A549 (cell line): ENCODE measurements at regions not wholly inside any gene's neighbourhood (a gene's known extent, or its start where the extent isn't known, plus 50 kb on each side); places are given as distances from the start of the nearest gene placed in this dataset.

Source experiments
- ATAC-seq, 2 experiments: fragments of 200-7000 bp in 1 of 2; fragments of >200 bp in 1 of 2; cut with Nextera tagmentation in 1 of 2; cut with Tn5 transposase in 1 of 2; 3 replicates each; pipeline versions ENCODE4 v1.8.0 to v1.9.1; 2018 to 2020; ENCODE audit warnings: mild to moderate bottlenecking in 1 of 2, moderate library complexity in 1 of 2
- CTCF ChIA-PET: fragments of 300-600 bp; sonication (Branson Sonifier 250); formaldehyde crosslinking; extraction: SDS; loops from one replicate; lab custom pipeline; 2021; ENCODE audit warnings: antibody characterized with exemption, inconsistent platforms; lab: Yijun Ruan, JAX
- POLR2A ChIA-PET: fragments of 350-600 bp; formaldehyde crosslinking; extraction: SDS; loops from one replicate; lab custom pipeline; 2021; ENCODE audit warnings: antibody characterized with exemption, inconsistent platforms; lab: Yijun Ruan, JAX
- DNase-seq, 2 experiments: peaks; one replicate each; pipeline versions ENCODE4 v3.0.0 to v3.0.0-alpha.2; 2011 to 2016; ENCODE audit warnings: low read depth in 1 of 2, low spot score in 1 of 2
- FAIRE-seq: peaks from 2 replicates; lab custom pipeline; 2011; peaks lifted over from hg19 to GRCh38; lab: Jason Lieb, UNC
- H3K27ac ChIP-seq, 2 experiments: fragments of >200 bp; sonication (Bioruptor Twin); formaldehyde crosslinking; 3 replicates each; pipeline ENCODE4 v1.5.1; 2016 to 2017
- H3K4me1 ChIP-seq: fragments of >200 bp; sonication (Bioruptor Twin); formaldehyde crosslinking; 3 replicates; pipeline ENCODE4 v1.6.1; 2016
- H3K4me2 ChIP-seq: fragments of >200 bp; sonication (Bioruptor Twin); formaldehyde crosslinking; 3 replicates; pipeline ENCODE4 v1.6.1; 2016
- H3K4me3 ChIP-seq: fragments of >200 bp; sonication (Bioruptor Twin); formaldehyde crosslinking; 3 replicates; pipeline ENCODE4 v1.5.1; 2016
- H3K9me3 ChIP-seq: fragments of >200 bp; sonication (Bioruptor Twin); formaldehyde crosslinking; 3 replicates; pipeline ENCODE4 v1.6.1; 2016
- BHLHE40 ChIP-seq: IDR thresholded peaks from 2 replicates; pipeline ENCODE4 v1.6.1; 2012; ENCODE audit warnings: low read depth, low read length, inconsistent platforms
- CHD4 ChIP-seq: fragments of 200-600 bp; sonication (generic); IDR thresholded peaks from 2 replicates; pipeline ENCODE4 v1.6.1; 2016; ENCODE audit warnings: antibody characterized with exemption, mild to moderate bottlenecking, borderline replicate concordance
- EHMT2 ChIP-seq: fragments of 200-600 bp; sonication (generic); IDR thresholded peaks from 2 replicates; pipeline ENCODE4 v1.6.1; 2016; ENCODE audit warnings: antibody characterized with exemption, low read depth, mild to moderate bottlenecking, moderate library complexity
- EP300 ChIP-seq, 2 experiments: fragments of >200 bp; sonication (Bioruptor Twin); formaldehyde crosslinking; IDR thresholded peaks; 2 replicates in 1 of 2; 3 replicates in 1 of 2; pipeline ENCODE4 v1.6.1; 2016 to 2017
- FOSB ChIP-seq: fragments of 250-450 bp; sonication (Bioruptor Pico); IDR thresholded peaks from 2 replicates; pipeline ENCODE4 v1.5.0; 2020; ENCODE audit warnings: mild to moderate bottlenecking, moderate library complexity
- GATA3 ChIP-seq: IDR thresholded peaks from 2 replicates; pipeline ENCODE4 v1.6.1; 2012; ENCODE audit warnings: borderline replicate concordance
- HDAC2 ChIP-seq: fragments of 200-600 bp; sonication (generic); IDR thresholded peaks from 2 replicates; pipeline ENCODE4 v1.6.1; 2016
- HEYL ChIP-seq: fragments of 250-450 bp; sonication (Bioruptor Pico); IDR thresholded peaks from 2 replicates; pipeline ENCODE4 v1.8.0; 2021; ENCODE audit warnings: mild to moderate bottlenecking, moderate library complexity
- HOXA7 ChIP-seq: fragments of 250-450 bp; sonication (Bioruptor Pico); IDR thresholded peaks from 2 replicates; pipeline ENCODE4 v1.5.0; 2020; ENCODE audit warnings: mild to moderate bottlenecking, moderate library complexity
- JUNB ChIP-seq: fragments of >200 bp; sonication (Bioruptor Twin); formaldehyde crosslinking; IDR thresholded peaks from 2 replicates; pipeline ENCODE4 v1.6.1; 2016
- MAFK ChIP-seq: fragments of 450-650 bp; IDR thresholded peaks from 2 replicates; pipeline ENCODE4 v1.6.1; 2014; ENCODE audit not compliant: partially characterized antibody
- MAZ ChIP-seq: fragments of 150-350 bp; IDR thresholded peaks from 2 replicates; pipeline ENCODE4 v1.6.1; 2014; ENCODE audit warnings: antibody characterized with exemption, low read depth, low read length, borderline replicate concordance
- MYC ChIP-seq: IDR thresholded peaks from 2 replicates; pipeline ENCODE4 v1.6.1; 2012; ENCODE audit warnings: mild to moderate bottlenecking, inconsistent platforms, low read length, improper control_type of control experiment, borderline replicate concordance
- NPAS2 ChIP-seq: fragments of 250-450 bp; sonication (Bioruptor Pico); IDR thresholded peaks from 2 replicates; pipeline ENCODE4 v1.8.0; 2022; ENCODE audit warnings: mild to moderate bottlenecking, moderate library complexity, borderline replicate concordance
- PHF8 ChIP-seq: fragments of 200-600 bp; sonication (generic); IDR thresholded peaks from 2 replicates; pipeline ENCODE4 v1.6.1; 2016; ENCODE audit warnings: low read depth, mild to moderate bottlenecking, antibody characterized with exemption, moderate library complexity, borderline replicate concordance
- POLR2A ChIP-seq: IDR thresholded peaks from 2 replicates; pipeline ENCODE4 v1.6.1; 2012; ENCODE audit warnings: mild to moderate bottlenecking, low read length
- RCOR1 ChIP-seq: fragments of 150-350 bp; IDR thresholded peaks from 2 replicates; pipeline ENCODE4 v1.6.1; 2014; ENCODE audit warnings: antibody characterized with exemption, low read length, low read depth
- TFCP2L1 ChIP-seq: fragments of 250-450 bp; sonication (Bioruptor Pico); IDR thresholded peaks from 2 replicates; pipeline ENCODE4 v1.5.0; 2021; ENCODE audit warnings: mild to moderate bottlenecking
- TP53 ChIP-seq: fragments of 250-450 bp; sonication (Bioruptor Pico); IDR thresholded peaks from 2 replicates; pipeline ENCODE4 v1.5.0; 2021; ENCODE audit warnings: mild to moderate bottlenecking, moderate library complexity
- ZC3H11A ChIP-seq: fragments of 450-650 bp; IDR thresholded peaks from 2 replicates; pipeline ENCODE4 v1.6.1; 2014; ENCODE audit warnings: antibody characterized with exemption, mild to moderate bottlenecking
- ZFP36 ChIP-seq: fragments of 450-650 bp; IDR thresholded peaks from 2 replicates; pipeline ENCODE4 v1.6.1; 2014; ENCODE audit warnings: borderline replicate concordance; ENCODE audit not compliant: partially characterized antibody
- ZNF302 ChIP-seq: fragments of 250-450 bp; sonication (Bioruptor Pico); IDR thresholded peaks from 2 replicates; pipeline ENCODE4 v1.9.0; 2021; ENCODE audit warnings: inconsistent platforms, mild to moderate bottlenecking, moderate library complexity
- whole genome bisulfite sequencing: methylation state at CpG from one replicate; pipeline ENCODE4 v1.1.6; 2017; ENCODE audit errors: missing lambda C conversion rate; 5-methylcytosine and 5-hydroxymethylcytosine counted together
- TF ChIP-seq, protein P1 (sequence below): fragments of 200-600 bp; sonication (generic); IDR thresholded peaks from 2 replicates; pipeline ENCODE4 v1.6.1; 2016; ENCODE audit warnings: antibody characterized with exemption, mild to moderate bottlenecking, moderate library complexity
- TF ChIP-seq, protein P2 (sequence below): fragments of 250-450 bp; sonication (Bioruptor Pico); IDR thresholded peaks from 2 replicates; pipeline ENCODE4 v1.5.0; 2020; ENCODE audit warnings: low read depth, mild to moderate bottlenecking, moderate library complexity
- TF ChIP-seq, protein P3 (sequence below): fragments of >200 bp; sonication (Bioruptor Twin); formaldehyde crosslinking; IDR thresholded peaks from 3 replicates; pipeline ENCODE4 v1.6.1; 2016
- TF ChIP-seq, protein P4 (sequence below): fragments of >200 bp; sonication (Bioruptor Twin); formaldehyde crosslinking; IDR thresholded peaks from 2 replicates; pipeline ENCODE4 v1.6.1; 2016

DNA sequence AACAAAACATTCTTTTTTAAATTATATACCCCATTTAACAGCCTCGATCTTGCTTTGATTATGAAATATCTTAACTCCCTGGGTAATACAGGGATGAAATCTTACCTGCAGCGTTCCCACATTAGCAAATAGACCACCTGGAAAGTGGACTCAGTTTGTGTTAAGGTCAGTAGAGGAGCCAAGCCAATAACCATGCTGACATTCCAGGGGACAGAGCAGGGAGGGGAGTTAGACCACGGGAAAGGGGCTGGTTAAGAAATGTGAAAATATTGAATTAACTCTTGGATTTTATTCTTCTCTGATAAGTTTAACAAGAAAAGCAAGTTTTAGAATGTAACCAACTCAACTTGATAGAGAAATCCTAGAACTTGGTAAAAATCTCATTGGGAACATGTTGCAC is 144.9 kb upstream of the CLEC14A start (continued):
- TF ChIP-seq, protein P1, sequence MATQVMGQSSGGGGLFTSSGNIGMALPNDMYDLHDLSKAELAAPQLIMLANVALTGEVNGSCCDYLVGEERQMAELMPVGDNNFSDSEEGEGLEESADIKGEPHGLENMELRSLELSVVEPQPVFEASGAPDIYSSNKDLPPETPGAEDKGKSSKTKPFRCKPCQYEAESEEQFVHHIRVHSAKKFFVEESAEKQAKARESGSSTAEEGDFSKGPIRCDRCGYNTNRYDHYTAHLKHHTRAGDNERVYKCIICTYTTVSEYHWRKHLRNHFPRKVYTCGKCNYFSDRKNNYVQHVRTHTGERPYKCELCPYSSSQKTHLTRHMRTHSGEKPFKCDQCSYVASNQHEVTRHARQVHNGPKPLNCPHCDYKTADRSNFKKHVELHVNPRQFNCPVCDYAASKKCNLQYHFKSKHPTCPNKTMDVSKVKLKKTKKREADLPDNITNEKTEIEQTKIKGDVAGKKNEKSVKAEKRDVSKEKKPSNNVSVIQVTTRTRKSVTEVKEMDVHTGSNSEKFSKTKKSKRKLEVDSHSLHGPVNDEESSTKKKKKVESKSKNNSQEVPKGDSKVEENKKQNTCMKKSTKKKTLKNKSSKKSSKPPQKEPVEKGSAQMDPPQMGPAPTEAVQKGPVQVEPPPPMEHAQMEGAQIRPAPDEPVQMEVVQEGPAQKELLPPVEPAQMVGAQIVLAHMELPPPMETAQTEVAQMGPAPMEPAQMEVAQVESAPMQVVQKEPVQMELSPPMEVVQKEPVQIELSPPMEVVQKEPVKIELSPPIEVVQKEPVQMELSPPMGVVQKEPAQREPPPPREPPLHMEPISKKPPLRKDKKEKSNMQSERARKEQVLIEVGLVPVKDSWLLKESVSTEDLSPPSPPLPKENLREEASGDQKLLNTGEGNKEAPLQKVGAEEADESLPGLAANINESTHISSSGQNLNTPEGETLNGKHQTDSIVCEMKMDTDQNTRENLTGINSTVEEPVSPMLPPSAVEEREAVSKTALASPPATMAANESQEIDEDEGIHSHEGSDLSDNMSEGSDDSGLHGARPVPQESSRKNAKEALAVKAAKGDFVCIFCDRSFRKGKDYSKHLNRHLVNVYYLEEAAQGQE = no peak
- TF ChIP-seq POLR2A (no peak), ZFP36 (no peak), HEYL (CRISPR knock-in tag) (no peak), FOSB (CRISPR knock-in tag) (no peak), EP300 (IDR thresholded peaks at IDR 0.05) (no peak), GATA3 (no peak), MAZ (no peak), MYC (no peak)
- TF ChIP-seq, protein P2, sequence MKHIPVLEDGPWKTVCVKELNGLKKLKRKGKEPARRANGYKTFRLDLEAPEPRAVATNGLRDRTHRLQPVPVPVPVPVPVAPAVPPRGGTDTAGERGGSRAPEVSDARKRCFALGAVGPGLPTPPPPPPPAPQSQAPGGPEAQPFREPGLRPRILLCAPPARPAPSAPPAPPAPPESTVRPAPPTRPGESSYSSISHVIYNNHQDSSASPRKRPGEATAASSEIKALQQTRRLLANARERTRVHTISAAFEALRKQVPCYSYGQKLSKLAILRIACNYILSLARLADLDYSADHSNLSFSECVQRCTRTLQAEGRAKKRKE (CRISPR knock-in tag) = no peak

DNA sequence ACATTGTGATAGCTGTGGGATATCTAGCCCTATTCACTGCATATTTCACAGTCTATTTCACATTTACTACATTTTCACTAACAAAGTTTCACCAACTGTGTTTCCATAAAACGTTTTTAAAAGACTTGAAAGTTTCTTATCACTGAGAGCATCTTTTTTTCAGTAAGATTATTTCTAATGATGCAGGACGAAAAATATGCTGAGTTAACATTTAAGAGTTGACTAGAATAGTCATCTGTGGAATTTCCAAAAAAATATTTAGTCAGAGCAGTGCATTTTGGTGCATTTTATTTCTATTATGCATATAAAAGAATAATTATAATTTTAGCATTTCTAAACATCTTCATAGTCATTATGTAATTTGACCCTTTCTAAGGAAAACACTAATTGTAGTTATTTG is 143.8 kb upstream of the CLEC14A start:
- ATAC-seq = no peak
- no peaks in the 10 kb centered on the region for H3K9me3 ChIP-seq
- ChIA-PET CTCF (no interaction called here), POLR2A (no interaction called here)
- WGBS = 3% methylated on average over 2 of the region's 2 CpGs
- H3K27ac ChIP-seq = no peak overlapping the region
- no peak overlapping the region for H3K4me2 ChIP-seq
- H3K4me3 ChIP-seq = no peak overlapping the region
- TF ChIP-seq MAFK (peak; percentile 83), TFCP2L1 (CRISPR knock-in tag) (no peak)
- no peaks in the 10 kb centered on the region for H3K4me1 ChIP-seq
- DNase-seq = no peak
- no peak for FAIRE-seq

DNA sequence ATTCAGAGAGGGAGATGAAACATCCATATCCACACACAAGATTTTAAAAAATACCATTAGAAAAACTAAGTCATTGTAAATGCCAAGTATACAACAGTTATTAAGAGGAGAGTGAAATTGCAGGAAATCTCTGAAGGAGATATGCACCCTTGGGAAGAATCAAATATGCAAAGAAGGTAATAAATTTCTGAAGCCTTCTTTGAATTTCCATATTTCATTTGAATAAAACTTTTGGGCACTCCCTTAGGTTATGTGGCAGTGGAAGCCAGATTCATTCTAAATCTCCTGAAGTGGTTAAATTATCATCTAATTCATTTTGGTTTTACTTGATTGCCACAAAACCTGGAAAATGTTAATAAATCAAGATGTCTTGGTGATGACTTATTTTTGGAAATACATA is 138.9 kb upstream of the CLEC14A start:
- H3K27ac ChIP-seq = no peak overlapping the region
- FAIRE-seq = no peak
- no peaks in the 10 kb centered on the region for H3K9me3 ChIP-seq
- no peak overlapping the region for H3K4me3 ChIP-seq
- ChIA-PET POLR2A (no interaction called here), CTCF (no interaction called here)
- no peak overlapping the region for H3K4me2 ChIP-seq
- ATAC-seq = no peak
- no peaks in the 10 kb centered on the region for H3K4me1 ChIP-seq
- TF ChIP-seq, protein P3, sequence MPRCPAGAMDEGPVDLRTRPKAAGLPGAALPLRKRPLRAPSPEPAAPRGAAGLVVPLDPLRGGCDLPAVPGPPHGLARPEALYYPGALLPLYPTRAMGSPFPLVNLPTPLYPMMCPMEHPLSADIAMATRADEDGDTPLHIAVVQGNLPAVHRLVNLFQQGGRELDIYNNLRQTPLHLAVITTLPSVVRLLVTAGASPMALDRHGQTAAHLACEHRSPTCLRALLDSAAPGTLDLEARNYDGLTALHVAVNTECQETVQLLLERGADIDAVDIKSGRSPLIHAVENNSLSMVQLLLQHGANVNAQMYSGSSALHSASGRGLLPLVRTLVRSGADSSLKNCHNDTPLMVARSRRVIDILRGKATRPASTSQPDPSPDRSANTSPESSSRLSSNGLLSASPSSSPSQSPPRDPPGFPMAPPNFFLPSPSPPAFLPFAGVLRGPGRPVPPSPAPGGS = no peak
- no peak for TF ChIP-seq RCOR1
- TF ChIP-seq TP53 (CRISPR knock-in tag) = no peak
- TF ChIP-seq NPAS2 (CRISPR knock-in tag) = no peak
- no peak for TF ChIP-seq HEYL (CRISPR knock-in tag)
- TF ChIP-seq CHD4 = no peak
- TF ChIP-seq JUNB = no peak
- TF ChIP-seq HOXA7 (CRISPR knock-in tag) = no peak
- TF ChIP-seq BHLHE40 = no peak
- TF ChIP-seq GATA3 = no peak
- no peak for TF ChIP-seq ZC3H11A
- TF ChIP-seq, protein P2 (CRISPR knock-in tag) = no peak
- TF ChIP-seq EHMT2 = no peak
- no peak for TF ChIP-seq PHF8
- TF ChIP-seq ZNF302 (CRISPR knock-in tag) = no peak
- no peak for TF ChIP-seq MYC
- TF ChIP-seq HDAC2 = no peak
- TF ChIP-seq, protein P4, sequence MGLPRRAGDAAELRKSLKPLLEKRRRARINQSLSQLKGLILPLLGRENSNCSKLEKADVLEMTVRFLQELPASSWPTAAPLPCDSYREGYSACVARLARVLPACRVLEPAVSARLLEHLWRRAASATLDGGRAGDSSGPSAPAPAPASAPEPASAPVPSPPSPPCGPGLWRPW = no peak
- no peak for DNase-seq
